ENCODE measurements at regions not wholly inside any gene's neighbourhood (a gene's known extent, or its start where the extent isn't known, plus 50 kb on each side); places are given as distances from the start of the nearest gene placed in this dataset.

- DNase-seq: no peak
- no peak overlapping the region for H3K27ac ChIP-seq (ENCODE audit: low read depth in 1 of 2, low read length in 2 of 2)
- no peak overlapping the region for H3K4me3 ChIP-seq (ENCODE audit: low read length in 2 of 2)
- no peaks in the 10 kb centered on the region for H3K4me1 ChIP-seq (ENCODE audit: control insufficient read depth in 1 of 2, insufficient read depth in 2 of 2, low read length in 2 of 2)
- no peaks in the 10 kb centered on the region for H3K27me3 ChIP-seq (ENCODE audit: control insufficient read depth in 1 of 2, insufficient read depth in 2 of 2, low read length in 1 of 2)
- 72 to 73% methylated on average over 5 of the region's 5 CpGs for WGBS, 2 donors
- no peak for ATAC-seq (ENCODE audit: low FRiP score)
- H3K9me3 ChIP-seq (ENCODE audit: control insufficient read depth, low read length): peaks cover 1% of the 10 kb centered on the region
- H3K36me3 ChIP-seq (ENCODE audit: control insufficient read depth in 1 of 2, insufficient read depth in 2 of 2, low read length in 1 of 2): no peaks in the 10 kb centered on the region
- intact Hi-C loops (cut with DNase I): no loop called here
Observed at GRCh38 chr2:59892398-59892797, 661.1 kb downstream of the BCL11A start.

DNA sequence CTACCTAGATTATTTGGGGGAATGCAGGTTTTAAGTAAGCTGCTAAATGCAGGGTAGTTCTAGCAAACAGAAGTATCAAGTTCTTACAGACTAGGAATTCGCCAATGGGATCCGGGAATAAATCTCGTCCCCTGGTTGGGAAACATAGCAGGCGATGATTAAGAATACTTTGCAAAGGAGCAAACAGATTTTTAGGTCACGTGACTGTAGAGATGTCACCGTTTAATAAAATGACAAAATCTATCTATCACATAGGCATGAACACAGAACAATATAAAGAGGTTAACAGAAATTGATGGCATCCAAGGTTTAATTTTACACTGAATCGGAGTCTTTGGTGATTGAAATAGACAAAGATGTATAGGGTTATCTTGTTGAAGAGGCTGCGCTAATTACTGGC is 664.1 kb downstream of the BCL11A start:
- Histone ChIP-seq H3K36me3 (ENCODE audit: control insufficient read depth in 1 of 2, insufficient read depth in 2 of 2, low read length in 1 of 2) (no peaks in the 10 kb centered on the region), H3K4me3 (ENCODE audit: low read length in 2 of 2) (no peak overlapping the region), H3K27ac (ENCODE audit: low read depth in 1 of 2, low read length in 2 of 2) (no peak overlapping the region), H3K4me1 (ENCODE audit: control insufficient read depth in 1 of 2, insufficient read depth in 2 of 2, low read length in 2 of 2) (no peaks in the 10 kb centered on the region), H3K27me3 (ENCODE audit: control insufficient read depth in 1 of 2, insufficient read depth in 2 of 2, low read length in 1 of 2) (no peaks in the 10 kb centered on the region), H3K9me3 (ENCODE audit: control insufficient read depth, low read length) (peaks cover 1% of the 10 kb centered on the region)
- DNase-seq (no peak), ATAC-seq (ENCODE audit: low FRiP score) (no peak)
- intact Hi-C loops (cut with DNase I): no loop called here
- WGBS, 2 donors: 95 to 96% methylated on average over 8 of the region's 8 CpGs

DNA sequence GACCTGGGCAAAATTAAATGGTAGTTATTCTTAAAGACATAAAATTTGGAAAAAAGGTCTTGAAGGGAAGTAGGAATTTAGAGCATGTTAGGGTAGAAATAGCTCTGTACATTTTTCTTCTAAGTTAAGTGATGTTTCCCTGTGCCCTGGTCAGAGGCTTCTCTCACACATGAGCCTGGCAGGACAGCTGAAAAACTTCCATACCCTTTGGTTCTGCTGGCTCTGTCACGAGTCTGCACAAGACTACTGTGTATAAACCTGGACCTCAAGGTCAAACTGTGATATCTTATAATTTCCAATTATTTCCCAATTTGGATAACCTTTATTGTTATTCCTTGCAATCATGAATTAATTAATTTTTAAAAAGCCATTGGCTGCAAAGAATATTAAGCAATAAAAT is 664.7 kb downstream of the BCL11A start:
- ATAC-seq (ENCODE audit: low FRiP score): no peak
- WGBS, 2 donors: 59 to 68% methylated on average over 1 of the region's 1 CpG
- DNase-seq: no peak
- Histone ChIP-seq H3K27ac (ENCODE audit: low read depth in 1 of 2, low read length in 2 of 2) (no peak overlapping the region), H3K4me1 (ENCODE audit: control insufficient read depth in 1 of 2, insufficient read depth in 2 of 2, low read length in 2 of 2) (no peaks in the 10 kb centered on the region), H3K9me3 (ENCODE audit: control insufficient read depth, low read length) (peaks cover 1% of the 10 kb centered on the region), H3K4me3 (ENCODE audit: low read length in 2 of 2) (no peak overlapping the region), H3K36me3 (ENCODE audit: control insufficient read depth in 1 of 2, insufficient read depth in 2 of 2, low read length in 1 of 2) (no peaks in the 10 kb centered on the region), H3K27me3 (ENCODE audit: control insufficient read depth in 1 of 2, insufficient read depth in 2 of 2, low read length in 1 of 2) (no peaks in the 10 kb centered on the region)
- intact Hi-C loops (cut with DNase I): no loop called here

DNA sequence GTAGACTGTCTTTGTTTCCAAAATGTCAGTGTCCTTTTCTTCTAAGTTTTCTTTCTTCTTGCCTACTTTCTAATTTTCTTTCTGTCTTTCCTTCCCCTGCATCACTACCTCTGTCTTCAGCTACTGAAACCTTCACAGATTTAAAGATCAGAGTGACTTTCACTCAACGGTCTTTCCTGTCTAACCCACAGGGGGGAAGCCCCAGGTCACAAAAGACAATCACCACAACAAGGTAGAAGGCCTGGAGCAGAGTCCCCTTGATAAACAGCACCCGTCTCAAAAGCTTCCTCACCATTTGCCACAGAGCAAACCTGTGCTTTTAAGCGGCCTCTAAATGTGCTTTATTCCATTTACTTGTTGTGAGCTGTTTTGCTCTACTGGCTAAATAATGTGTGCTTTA is 665.4 kb downstream of the BCL11A start:
- Histone ChIP-seq H3K4me1 (ENCODE audit: control insufficient read depth in 1 of 2, insufficient read depth in 2 of 2, low read length in 2 of 2) (no peaks in the 10 kb centered on the region), H3K27ac (ENCODE audit: low read depth in 1 of 2, low read length in 2 of 2) (no peak overlapping the region), H3K36me3 (ENCODE audit: control insufficient read depth in 1 of 2, insufficient read depth in 2 of 2, low read length in 1 of 2) (no peaks in the 10 kb centered on the region), H3K9me3 (ENCODE audit: control insufficient read depth, low read length) (peaks cover 1% of the 10 kb centered on the region), H3K4me3 (ENCODE audit: low read length in 2 of 2) (no peak overlapping the region), H3K27me3 (ENCODE audit: control insufficient read depth in 1 of 2, insufficient read depth in 2 of 2, low read length in 1 of 2) (no peaks in the 10 kb centered on the region)
- 75 to 82% methylated on average over 3 of the region's 3 CpGs for whole genome bisulfite sequencing, 2 donors
- DNase-seq (no peak), ATAC-seq (ENCODE audit: low FRiP score) (no peak)
- intact Hi-C loops (cut with DNase I): no loop called here

DNA sequence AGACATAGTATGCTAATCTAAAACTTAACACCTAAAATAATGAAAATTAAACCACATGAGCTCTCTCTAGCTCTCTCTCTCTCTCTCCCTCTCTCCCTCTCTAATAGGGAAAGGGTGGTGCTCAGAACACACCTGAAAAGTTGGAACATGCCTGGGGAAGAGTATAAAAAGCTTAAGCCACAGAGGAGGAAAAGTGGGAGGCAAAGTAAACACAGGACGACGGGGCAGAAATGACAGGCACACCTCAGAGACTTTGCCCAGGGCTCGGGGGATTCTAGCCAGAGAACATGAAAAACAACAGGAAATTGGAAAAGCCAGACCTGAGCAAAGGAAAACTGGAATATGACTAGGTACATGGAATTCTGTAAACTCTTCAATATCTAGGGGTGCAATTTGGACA is 666.1 kb downstream of the BCL11A start:
- ATAC-seq (ENCODE audit: low FRiP score) (no peak), DNase-seq (no peak)
- Histone ChIP-seq H3K4me1 (ENCODE audit: control insufficient read depth in 1 of 2, insufficient read depth in 2 of 2, low read length in 2 of 2) (no peaks in the 10 kb centered on the region), H3K9me3 (ENCODE audit: control insufficient read depth, low read length) (no peaks in the 10 kb centered on the region), H3K4me3 (ENCODE audit: low read length in 2 of 2) (no peak overlapping the region), H3K27ac (ENCODE audit: low read depth in 1 of 2, low read length in 2 of 2) (no peak overlapping the region), H3K27me3 (ENCODE audit: control insufficient read depth in 1 of 2, insufficient read depth in 2 of 2, low read length in 1 of 2) (no peaks in the 10 kb centered on the region), H3K36me3 (ENCODE audit: control insufficient read depth in 1 of 2, insufficient read depth in 2 of 2, low read length in 1 of 2) (no peaks in the 10 kb centered on the region)
- WGBS, 2 donors: 59 to 62% methylated on average over 3 of the region's 3 CpGs
- intact Hi-C loops (cut with DNase I): no loop called here

- H3K4me3 ChIP-seq (ENCODE audit: low read length in 2 of 2): no peak overlapping the region
- no peaks in the 10 kb centered on the region for H3K9me3 ChIP-seq (ENCODE audit: control insufficient read depth, low read length)
- no peaks in the 10 kb centered on the region for H3K27me3 ChIP-seq (ENCODE audit: control insufficient read depth in 1 of 2, insufficient read depth in 2 of 2, low read length in 1 of 2)
- intact Hi-C loops (cut with DNase I): no loop called here
- no peak overlapping the region for H3K27ac ChIP-seq (ENCODE audit: low read depth in 1 of 2, low read length in 2 of 2)
- WGBS, 2 donors: 93 to 95% methylated on average over 3 of the region's 3 CpGs
- no peak for DNase-seq
- H3K4me1 ChIP-seq (ENCODE audit: control insufficient read depth in 1 of 2, insufficient read depth in 2 of 2, low read length in 2 of 2): no peaks in the 10 kb centered on the region
- no peak for ATAC-seq (ENCODE audit: low FRiP score)
- no peaks in the 10 kb centered on the region for H3K36me3 ChIP-seq (ENCODE audit: control insufficient read depth in 1 of 2, insufficient read depth in 2 of 2, low read length in 1 of 2)
Observed at GRCh38 chr2:59886759-59887158, 666.7 kb downstream of the BCL11A start.

DNA sequence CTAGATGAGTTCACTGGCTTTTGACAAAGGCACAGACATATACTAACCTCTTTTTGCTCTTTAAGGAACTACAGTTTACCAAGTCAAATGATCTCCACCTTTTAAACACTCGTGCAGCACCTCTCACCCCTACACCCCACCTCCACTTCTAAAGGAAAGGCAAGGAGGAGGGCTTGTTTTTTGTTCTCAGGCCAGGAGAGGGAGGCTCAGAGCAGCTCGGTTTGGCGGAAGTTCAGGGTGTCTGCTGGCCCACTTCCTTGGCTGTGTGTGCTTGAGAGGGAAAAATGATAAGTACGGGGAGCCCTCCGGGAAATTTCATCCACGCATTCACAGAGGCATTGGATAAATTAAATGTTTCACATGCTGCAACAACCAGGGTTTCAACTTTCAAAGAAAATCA is 667.9 kb downstream of the BCL11A start:
- no peaks in the 10 kb centered on the region for H3K36me3 ChIP-seq (ENCODE audit: control insufficient read depth in 1 of 2, insufficient read depth in 2 of 2, low read length in 1 of 2)
- H3K4me1 ChIP-seq (ENCODE audit: control insufficient read depth in 1 of 2, insufficient read depth in 2 of 2, low read length in 2 of 2): no peaks in the 10 kb centered on the region
- WGBS, 2 donors: 2 to 9% methylated on average over 6 of the region's 6 CpGs
- no peaks in the 10 kb centered on the region for H3K27me3 ChIP-seq (ENCODE audit: control insufficient read depth in 1 of 2, insufficient read depth in 2 of 2, low read length in 1 of 2)
- H3K4me3 ChIP-seq (ENCODE audit: low read length in 2 of 2): no peak overlapping the region
- ATAC-seq (ENCODE audit: low FRiP score): no peak
- no peaks in the 10 kb centered on the region for H3K9me3 ChIP-seq (ENCODE audit: control insufficient read depth, low read length)
- no peak for DNase-seq
- H3K27ac ChIP-seq (ENCODE audit: low read depth in 1 of 2, low read length in 2 of 2): no peak overlapping the region
- intact Hi-C loops (cut with DNase I): no loop called here

- intact Hi-C loops (cut with DNase I): no loop called here
- WGBS, 2 donors: 78 to 83% methylated on average over 2 of the region's 2 CpGs
- ATAC-seq (ENCODE audit: low FRiP score): no peak
- DNase-seq: no peak
- Histone ChIP-seq H3K4me1 (ENCODE audit: control insufficient read depth in 1 of 2, insufficient read depth in 2 of 2, low read length in 2 of 2) (no peaks in the 10 kb centered on the region), H3K27ac (ENCODE audit: low read depth in 1 of 2, low read length in 2 of 2) (no peak overlapping the region), H3K4me3 (ENCODE audit: low read length in 2 of 2) (no peak overlapping the region), H3K27me3 (ENCODE audit: control insufficient read depth in 1 of 2, insufficient read depth in 2 of 2, low read length in 1 of 2) (no peaks in the 10 kb centered on the region), H3K9me3 (ENCODE audit: control insufficient read depth, low read length) (no peaks in the 10 kb centered on the region), H3K36me3 (ENCODE audit: control insufficient read depth in 1 of 2, insufficient read depth in 2 of 2, low read length in 1 of 2) (no peaks in the 10 kb centered on the region)
Observed at GRCh38 chr2:59884166-59884565, 669.3 kb downstream of the BCL11A start.

GRCh38 chr2:59882822-59883221 is 670.6 kb downstream of the BCL11A start:
- DNase-seq (no peak), ATAC-seq (ENCODE audit: low FRiP score) (no peak)
- Histone ChIP-seq H3K4me1 (ENCODE audit: control insufficient read depth in 1 of 2, insufficient read depth in 2 of 2, low read length in 2 of 2) (no peaks in the 10 kb centered on the region), H3K4me3 (ENCODE audit: low read length in 2 of 2) (no peak overlapping the region), H3K27ac (ENCODE audit: low read depth in 1 of 2, low read length in 2 of 2) (no peak overlapping the region), H3K27me3 (ENCODE audit: control insufficient read depth in 1 of 2, insufficient read depth in 2 of 2, low read length in 1 of 2) (no peaks in the 10 kb centered on the region), H3K36me3 (ENCODE audit: control insufficient read depth in 1 of 2, insufficient read depth in 2 of 2, low read length in 1 of 2) (no peaks in the 10 kb centered on the region), H3K9me3 (ENCODE audit: control insufficient read depth, low read length) (no peaks in the 10 kb centered on the region)
- 92 to 95% methylated on average over 2 of the region's 2 CpGs for WGBS, 2 donors
- intact Hi-C loops (cut with DNase I): no loop called here
